AG04450 (cell line): ENCODE measurements at regions not wholly inside any gene's neighbourhood (a gene's known extent, or its start where the extent isn't known, plus 50 kb on each side); places are given as distances from the start of the nearest gene placed in this dataset.

Experiments used
- CTCF ChIA-PET: fragments of 300-600, 350-600 bp; formaldehyde crosslinking; extraction: SDS; loops from one replicate; lab custom pipeline; 2022; ENCODE audit warnings: antibody characterized with exemption, inconsistent platforms; lab: Charles Lee
- POLR2A ChIA-PET: fragments of 350-600 bp; formaldehyde crosslinking; extraction: SDS; loops from one replicate; lab custom pipeline; 2021; ENCODE audit warnings: antibody characterized with exemption, inconsistent platforms; lab: Yijun Ruan, JAX
- DNase-seq: peaks from one replicate; pipeline ENCODE4 v3.0.0-alpha.2; 2011; ENCODE audit warnings: low read depth, low spot score
- H3K27ac ChIP-seq: one replicate; pipeline ENCODE4 v1.5.1; 2012; ENCODE audit warnings: low read depth, low read length, control low read depth
- H3K27me3 ChIP-seq: one replicate; pipeline ENCODE4 v1.6.0; 2012; ENCODE audit warnings: low read length; ENCODE audit not compliant: control insufficient read depth, insufficient read depth
- H3K4me3 ChIP-seq: 2 replicates; pipeline ENCODE4 v1.5.1; 2011; ENCODE audit warnings: mild to moderate bottlenecking, low read depth, low read length, control low read depth
- H3K9me3 ChIP-seq: 2 replicates; pipeline ENCODE4 v1.5.1; 2012; ENCODE audit warnings: low read length; ENCODE audit not compliant: control insufficient read depth, insufficient read depth
- TF ChIP-seq, protein P1 (sequence below): IDR thresholded peaks from 2 replicates; pipeline ENCODE4 v1.5.1; 2011; ENCODE audit warnings: low read depth, low read length, control low read depth, inconsistent platforms

DNA sequence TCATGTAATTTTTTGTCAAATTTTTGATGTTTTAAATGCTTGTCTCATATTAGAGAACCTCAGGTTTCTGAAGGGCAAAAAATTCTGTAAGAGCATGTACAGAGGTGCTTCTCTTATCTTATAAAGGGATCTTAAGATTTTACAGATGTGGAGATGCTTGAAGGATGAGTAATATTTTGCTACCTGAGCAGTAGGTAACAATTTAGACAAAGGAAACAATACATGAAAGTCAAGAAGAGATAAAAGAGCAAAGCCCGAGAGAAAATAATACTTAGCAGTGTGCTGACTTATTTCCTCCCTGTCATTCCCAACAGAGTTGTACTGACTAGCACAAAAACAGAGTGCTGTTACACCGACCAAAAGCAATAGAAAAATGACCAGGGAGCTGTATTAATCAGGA lies 98.1 kb upstream of the PTPRR start:
- ChIA-PET POLR2A (no interaction called here), CTCF (no interaction called here)
- no peaks in the 10 kb centered on the region for H3K9me3 ChIP-seq
- no peak overlapping the region for H3K4me3 ChIP-seq
- H3K27me3 ChIP-seq: no peaks in the 10 kb centered on the region
- no peak overlapping the region for H3K27ac ChIP-seq
- DNase-seq: no peak
- TF ChIP-seq, protein P1, sequence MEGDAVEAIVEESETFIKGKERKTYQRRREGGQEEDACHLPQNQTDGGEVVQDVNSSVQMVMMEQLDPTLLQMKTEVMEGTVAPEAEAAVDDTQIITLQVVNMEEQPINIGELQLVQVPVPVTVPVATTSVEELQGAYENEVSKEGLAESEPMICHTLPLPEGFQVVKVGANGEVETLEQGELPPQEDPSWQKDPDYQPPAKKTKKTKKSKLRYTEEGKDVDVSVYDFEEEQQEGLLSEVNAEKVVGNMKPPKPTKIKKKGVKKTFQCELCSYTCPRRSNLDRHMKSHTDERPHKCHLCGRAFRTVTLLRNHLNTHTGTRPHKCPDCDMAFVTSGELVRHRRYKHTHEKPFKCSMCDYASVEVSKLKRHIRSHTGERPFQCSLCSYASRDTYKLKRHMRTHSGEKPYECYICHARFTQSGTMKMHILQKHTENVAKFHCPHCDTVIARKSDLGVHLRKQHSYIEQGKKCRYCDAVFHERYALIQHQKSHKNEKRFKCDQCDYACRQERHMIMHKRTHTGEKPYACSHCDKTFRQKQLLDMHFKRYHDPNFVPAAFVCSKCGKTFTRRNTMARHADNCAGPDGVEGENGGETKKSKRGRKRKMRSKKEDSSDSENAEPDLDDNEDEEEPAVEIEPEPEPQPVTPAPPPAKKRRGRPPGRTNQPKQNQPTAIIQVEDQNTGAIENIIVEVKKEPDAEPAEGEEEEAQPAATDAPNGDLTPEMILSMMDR: no peak

DNA sequence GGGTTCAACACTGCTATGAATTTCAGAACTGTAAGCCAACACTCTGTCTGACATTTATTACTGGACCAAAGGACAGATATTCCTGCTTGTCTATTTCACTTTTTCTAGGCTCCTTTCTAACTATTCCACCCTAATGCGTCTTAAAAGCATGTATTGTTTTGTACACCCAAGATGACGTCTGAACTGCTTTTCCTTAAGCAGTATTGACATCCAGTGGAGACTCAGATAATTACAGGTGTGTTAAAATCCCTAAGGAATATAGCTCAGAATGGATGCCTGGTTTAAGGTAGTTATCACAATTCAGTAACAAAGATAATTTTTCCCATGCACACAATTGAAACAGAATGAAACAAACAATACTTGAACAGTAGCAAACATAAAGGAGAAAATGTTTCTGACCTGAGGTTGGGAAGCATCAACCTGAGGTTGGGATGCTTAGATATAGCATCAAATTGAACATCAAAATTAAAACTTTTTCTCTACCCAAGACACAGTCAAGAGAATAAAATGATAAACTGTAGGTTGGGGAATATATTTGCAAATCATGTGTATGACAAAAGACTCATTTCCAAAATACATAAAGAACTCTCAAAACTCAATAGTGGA lies 93.7 kb upstream of the PTPRR start:
- no peak overlapping the region for H3K4me3 ChIP-seq
- ChIA-PET POLR2A (no interaction called here), CTCF (interaction anchor here (2.1 kb wide), 1 partner anchor 280 kb away, joined by 6 read pairs; no protein-coding TSS in a partner anchor)
- H3K27me3 ChIP-seq: no peaks in the 10 kb centered on the region
- TF ChIP-seq, protein P1: peak; percentile 29
- H3K27ac ChIP-seq: no peak overlapping the region
- DNase-seq: no peak
- H3K9me3 ChIP-seq: no peaks in the 10 kb centered on the region

DNA sequence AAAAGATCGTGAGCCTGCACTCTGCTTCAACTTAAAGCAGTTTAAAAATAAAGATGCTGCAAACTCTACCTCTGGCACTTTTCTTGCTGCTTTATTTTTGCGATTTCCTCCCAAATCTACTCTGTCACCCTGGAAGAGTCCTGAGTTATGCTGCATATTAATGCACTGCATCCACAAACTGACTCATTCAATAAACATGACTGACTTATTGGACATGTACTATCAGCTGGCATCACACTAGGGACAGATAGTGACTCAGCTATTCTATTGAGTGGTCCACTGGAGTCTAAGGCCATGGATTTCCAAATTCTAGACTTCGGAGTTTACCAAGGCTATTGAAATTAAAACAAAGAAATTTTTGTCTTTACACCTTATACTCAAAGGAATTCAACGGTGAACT lies 90.7 kb upstream of the PTPRR start:
- DNase-seq: no peak
- no peaks in the 10 kb centered on the region for H3K27me3 ChIP-seq
- no peak overlapping the region for H3K27ac ChIP-seq
- ChIA-PET POLR2A (no interaction called here), CTCF (interaction anchor here (0.5 kb wide), 1 partner anchor 278 kb away, joined by 3 read pairs; no protein-coding TSS in a partner anchor)
- no peak overlapping the region for H3K4me3 ChIP-seq
- no peaks in the 10 kb centered on the region for H3K9me3 ChIP-seq
- TF ChIP-seq, protein P1: no peak

DNA sequence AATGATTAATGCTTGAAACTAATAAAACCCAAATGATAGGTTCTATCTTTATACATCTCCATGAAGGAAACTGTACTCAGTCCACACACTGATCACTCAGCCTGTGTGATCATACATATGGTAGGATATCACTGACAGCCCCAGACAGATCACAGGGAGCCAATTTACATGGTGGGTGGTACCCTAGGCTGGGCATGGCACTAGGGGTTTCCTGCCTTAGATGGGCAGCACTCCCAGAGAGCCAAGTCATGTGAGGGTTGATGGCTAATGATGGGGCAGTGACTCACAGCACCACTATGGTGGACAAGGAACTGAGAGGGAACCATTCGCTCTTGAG lies 89.6 kb upstream of the PTPRR start:
- TF ChIP-seq, protein P1: no peak
- Histone ChIP-seq H3K9me3 (no peaks in the 10 kb centered on the region), H3K4me3 (no peak overlapping the region), H3K27ac (no peak overlapping the region), H3K27me3 (no peaks in the 10 kb centered on the region)
- CTCF ChIA-PET: interaction anchor here (0.5 kb wide), 1 partner anchor 1653 kb away, joined by 4 read pairs; no protein-coding TSS in a partner anchor
- POLR2A ChIA-PET: no interaction called here
- no peak for DNase-seq

DNA sequence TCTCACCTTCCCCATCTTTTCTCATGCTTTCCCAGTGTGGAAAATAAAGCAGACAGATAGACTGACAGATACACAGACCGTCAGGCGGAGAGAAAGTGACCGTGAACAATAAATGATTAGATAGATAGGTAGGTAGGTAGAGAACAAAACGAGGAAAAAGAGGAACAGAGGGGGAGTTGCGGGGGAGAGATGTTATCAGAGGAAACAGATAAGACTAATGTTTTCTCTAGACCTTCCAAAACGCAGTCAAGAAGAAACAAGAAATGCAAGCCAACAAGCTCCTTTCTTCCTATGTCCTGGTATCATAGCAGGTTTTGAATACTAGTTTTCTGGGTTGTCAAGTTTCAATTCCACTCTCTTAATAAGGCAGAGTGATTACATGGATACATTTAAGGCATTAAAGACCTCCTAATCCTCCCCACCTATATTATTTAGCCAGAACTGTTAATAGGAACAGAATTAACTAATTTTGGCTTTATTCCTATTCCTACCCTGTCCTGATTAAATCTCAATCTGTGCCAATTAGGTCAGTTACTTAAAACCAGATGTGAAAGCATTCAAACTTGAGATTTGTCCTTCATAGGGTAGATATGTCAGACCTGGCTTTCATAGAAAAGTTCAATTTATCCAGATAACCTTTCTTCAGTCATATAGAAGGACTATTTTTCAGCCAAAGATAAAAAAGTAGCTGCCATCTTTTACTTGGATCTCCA lies 89.0 kb upstream of the PTPRR start:
- H3K9me3 ChIP-seq: no peaks in the 10 kb centered on the region
- H3K27ac ChIP-seq: no peak overlapping the region
- no peaks in the 10 kb centered on the region for H3K27me3 ChIP-seq
- POLR2A ChIA-PET: no interaction called here
- TF ChIP-seq, protein P1: no peak
- no peak for DNase-seq
- no peak overlapping the region for H3K4me3 ChIP-seq
- CTCF ChIA-PET: interaction anchor here (0.5 kb wide), 1 partner anchor 1653 kb away, joined by 4 read pairs; no protein-coding TSS in a partner anchor
